ENCODE measurements at regions not wholly inside any gene's neighbourhood (a gene's known extent, or its start where the extent isn't known, plus 50 kb on each side); places are given as distances from the start of the nearest gene placed in this dataset.
"Not testable (repeated sequence)": the region's sequence is repeated elsewhere in the genome, so short reads cannot be mapped to it uniquely, and the experiment has no call there.

DNA sequence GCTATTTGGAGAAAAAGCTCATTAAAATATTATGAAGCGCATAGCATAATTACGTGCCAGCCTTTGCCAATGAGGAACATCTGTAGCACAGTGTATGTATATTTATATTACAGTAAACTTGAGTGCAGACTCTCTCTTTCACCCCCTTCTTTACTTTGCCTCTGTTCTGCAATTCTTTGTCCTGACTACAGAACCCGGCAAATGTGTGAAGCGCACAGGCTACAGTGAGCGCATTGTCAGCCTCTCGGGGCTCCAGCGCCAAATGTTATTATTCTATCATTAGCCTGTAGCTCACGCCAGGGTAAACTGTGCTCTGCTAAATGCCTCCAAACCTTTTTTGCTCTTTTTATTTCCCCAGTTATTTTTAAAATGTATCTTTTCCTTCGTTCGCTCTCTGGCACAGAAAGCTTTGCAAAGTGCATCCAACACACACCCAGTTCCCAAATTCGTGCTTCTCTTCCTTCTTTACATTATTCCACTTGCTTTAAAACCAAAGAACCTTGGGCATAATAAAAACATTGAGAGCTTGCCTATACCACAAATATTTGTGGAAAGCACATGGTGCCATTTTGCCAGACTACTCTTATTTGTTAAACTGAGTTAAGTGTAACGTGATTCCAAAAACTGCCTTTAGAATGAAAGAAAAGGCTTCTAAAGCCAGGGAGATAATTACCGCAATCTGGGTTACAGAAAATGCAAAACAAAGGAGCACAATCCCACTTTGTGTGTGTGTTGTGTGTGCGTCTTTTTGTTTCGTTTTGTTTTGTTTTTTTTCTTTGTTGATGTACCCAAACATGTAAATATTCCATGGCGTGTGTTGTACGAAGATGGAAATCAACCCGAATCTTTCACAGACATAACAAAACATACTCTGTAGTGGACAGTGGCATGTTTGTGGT is 164.1 kb upstream of the MPDZ start:
- DNase-seq (ENCODE audit: low spot score in 2 of 2), result no peak
- peak overlapping the region; percentile 33 for H3K4me3 ChIP-seq
- no peaks in the 10 kb centered on the region for H3K9me3 ChIP-seq
- H3K36me3 ChIP-seq, result no peaks in the 10 kb centered on the region
- H3K27me3 ChIP-seq, result no peaks in the 10 kb centered on the region
- peak overlapping the region; percentile 79 for H3K27ac ChIP-seq
- H3K4me1 ChIP-seq, result peaks cover 46% of the 10 kb centered on the region
- WGBS, result 39% methylated on average over 18 of the region's 18 CpGs
- TF ChIP-seq POLR2AphosphoS5 (IDR thresholded peaks at IDR 0.05) (no peak), EP300 (IDR thresholded peaks at IDR 0.05) (no peak), POLR2A (IDR thresholded peaks at IDR 0.05) (no peak)
- TF ChIP-seq, protein P1, sequence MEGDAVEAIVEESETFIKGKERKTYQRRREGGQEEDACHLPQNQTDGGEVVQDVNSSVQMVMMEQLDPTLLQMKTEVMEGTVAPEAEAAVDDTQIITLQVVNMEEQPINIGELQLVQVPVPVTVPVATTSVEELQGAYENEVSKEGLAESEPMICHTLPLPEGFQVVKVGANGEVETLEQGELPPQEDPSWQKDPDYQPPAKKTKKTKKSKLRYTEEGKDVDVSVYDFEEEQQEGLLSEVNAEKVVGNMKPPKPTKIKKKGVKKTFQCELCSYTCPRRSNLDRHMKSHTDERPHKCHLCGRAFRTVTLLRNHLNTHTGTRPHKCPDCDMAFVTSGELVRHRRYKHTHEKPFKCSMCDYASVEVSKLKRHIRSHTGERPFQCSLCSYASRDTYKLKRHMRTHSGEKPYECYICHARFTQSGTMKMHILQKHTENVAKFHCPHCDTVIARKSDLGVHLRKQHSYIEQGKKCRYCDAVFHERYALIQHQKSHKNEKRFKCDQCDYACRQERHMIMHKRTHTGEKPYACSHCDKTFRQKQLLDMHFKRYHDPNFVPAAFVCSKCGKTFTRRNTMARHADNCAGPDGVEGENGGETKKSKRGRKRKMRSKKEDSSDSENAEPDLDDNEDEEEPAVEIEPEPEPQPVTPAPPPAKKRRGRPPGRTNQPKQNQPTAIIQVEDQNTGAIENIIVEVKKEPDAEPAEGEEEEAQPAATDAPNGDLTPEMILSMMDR (IDR thresholded peaks at IDR 0.05), result no peak

GRCh38 chr9:13439685-13440476 is 160.4 kb upstream of the MPDZ start:
- TF ChIP-seq POLR2A (IDR thresholded peaks at IDR 0.05) (no peak), EP300 (IDR thresholded peaks at IDR 0.05) (no peak), POLR2AphosphoS5 (IDR thresholded peaks at IDR 0.05) (no peak)
- TF ChIP-seq, protein P1 (IDR thresholded peaks at IDR 0.05), result no peak
- no peaks in the 10 kb centered on the region for H3K27me3 ChIP-seq
- 84% methylated on average over 3 of the region's 3 CpGs for WGBS

GRCh38 chr9:13437866-13438265 is 158.4 kb upstream of the MPDZ start:
- TF ChIP-seq POLR2AphosphoS5 (IDR thresholded peaks at IDR 0.05) (no peak), POLR2A (IDR thresholded peaks at IDR 0.05) (no peak), EP300 (IDR thresholded peaks at IDR 0.05) (no peak)
- TF ChIP-seq, protein P1 (IDR thresholded peaks at IDR 0.05), result no peak
- Histone ChIP-seq H3K9me3 (no peaks in the 10 kb centered on the region), H3K27me3 (no peaks in the 10 kb centered on the region), H3K4me3 (no peak overlapping the region), H3K27ac (no peak overlapping the region), H3K36me3 (no peaks in the 10 kb centered on the region), H3K4me1 (peaks cover under 1% of the 10 kb centered on the region)
- no peak for DNase-seq (ENCODE audit: low spot score in 2 of 2)
- 65% methylated on average over 1 of the region's 1 CpG for WGBS

More at GRCh38 chr9:13439685-13440476, 160.4 kb upstream of the MPDZ start:
- Histone ChIP-seq H3K27ac (no peak overlapping the region), H3K36me3 (no peaks in the 10 kb centered on the region), H3K4me3 (no peak overlapping the region), H3K4me1 (peaks cover 15% of the 10 kb centered on the region), H3K9me3 (no peaks in the 10 kb centered on the region)
- DNase-seq (ENCODE audit: low spot score in 2 of 2), result no peak

DNA sequence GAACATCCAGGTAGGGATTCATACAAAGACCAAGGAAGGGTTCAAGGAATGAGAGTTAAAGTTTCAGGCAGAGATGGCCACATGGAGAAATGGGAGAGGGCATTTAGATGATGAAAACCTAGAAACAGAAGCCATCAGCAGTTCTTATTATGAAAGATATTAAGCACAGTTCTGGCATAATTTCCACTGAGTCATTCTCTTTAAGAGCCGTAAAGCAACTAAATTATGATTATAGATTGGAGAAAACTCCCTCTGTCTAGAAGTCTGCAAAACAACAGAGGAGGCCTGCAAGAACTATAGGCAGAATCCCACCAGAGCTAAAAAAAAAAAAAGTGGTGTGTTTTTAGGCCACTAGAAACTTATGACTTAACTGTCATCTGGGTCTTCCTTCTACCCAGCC is 157.1 kb upstream of the MPDZ start:
- Histone ChIP-seq H3K9me3 (no peaks in the 10 kb centered on the region), H3K36me3 (no peaks in the 10 kb centered on the region), H3K4me1 (no peaks in the 10 kb centered on the region), H3K27ac (no peak overlapping the region), H3K4me3 (no peak overlapping the region), H3K27me3 (no peaks in the 10 kb centered on the region)
- 50% methylated on average over 1 of the region's 1 CpG for WGBS
- no peak for DNase-seq (ENCODE audit: low spot score in 2 of 2)
- TF ChIP-seq POLR2AphosphoS5 (IDR thresholded peaks at IDR 0.05), result no peak
- TF ChIP-seq, protein P1 (IDR thresholded peaks at IDR 0.05), result no peak
- no peak for TF ChIP-seq EP300 (IDR thresholded peaks at IDR 0.05)
- TF ChIP-seq POLR2A (IDR thresholded peaks at IDR 0.05), result no peak

DNA sequence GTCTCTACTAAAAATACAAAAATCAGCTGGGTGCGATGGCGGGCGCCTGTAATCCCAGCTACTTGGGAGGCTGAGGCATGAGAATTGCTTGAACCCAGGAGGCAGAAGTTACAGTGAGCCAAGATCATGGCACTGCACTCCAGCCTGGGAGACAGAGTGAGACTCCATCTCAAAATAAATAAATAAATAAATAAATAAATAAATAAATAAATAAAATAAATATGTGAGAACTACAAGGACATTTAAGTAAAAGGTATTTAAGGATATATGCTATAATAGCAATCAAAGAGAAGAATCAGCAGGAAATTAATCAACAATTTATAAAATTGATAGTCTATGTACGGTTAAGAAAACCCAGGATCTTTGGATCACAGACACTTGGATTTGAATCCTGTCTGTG is 154.0 kb upstream of the MPDZ start:
- not testable (repeated sequence) for H3K27me3 ChIP-seq; H3K4me3 ChIP-seq; H3K9me3 ChIP-seq; H3K27ac ChIP-seq; H3K36me3 ChIP-seq; DNase-seq (ENCODE audit: low spot score in 2 of 2)
- WGBS, result 95% methylated on average over 4 of the region's 4 CpGs
- peaks cover 14% of the 10 kb centered on the region for H3K4me1 ChIP-seq

All from suprapubic skin (tissue), 4 donors.